Bone marrow (tissue), 2 donors: ENCODE measurements at regions not wholly inside any gene's neighbourhood (a gene's known extent, or its start where the extent isn't known, plus 50 kb on each side); places are given as distances from the start of the nearest gene placed in this dataset.

Experiments used
- DNase-seq, 2 donors: peaks; one replicate each; lab custom pipeline; 2025; lab: John Stamatoyannopoulos, UW

DNA sequence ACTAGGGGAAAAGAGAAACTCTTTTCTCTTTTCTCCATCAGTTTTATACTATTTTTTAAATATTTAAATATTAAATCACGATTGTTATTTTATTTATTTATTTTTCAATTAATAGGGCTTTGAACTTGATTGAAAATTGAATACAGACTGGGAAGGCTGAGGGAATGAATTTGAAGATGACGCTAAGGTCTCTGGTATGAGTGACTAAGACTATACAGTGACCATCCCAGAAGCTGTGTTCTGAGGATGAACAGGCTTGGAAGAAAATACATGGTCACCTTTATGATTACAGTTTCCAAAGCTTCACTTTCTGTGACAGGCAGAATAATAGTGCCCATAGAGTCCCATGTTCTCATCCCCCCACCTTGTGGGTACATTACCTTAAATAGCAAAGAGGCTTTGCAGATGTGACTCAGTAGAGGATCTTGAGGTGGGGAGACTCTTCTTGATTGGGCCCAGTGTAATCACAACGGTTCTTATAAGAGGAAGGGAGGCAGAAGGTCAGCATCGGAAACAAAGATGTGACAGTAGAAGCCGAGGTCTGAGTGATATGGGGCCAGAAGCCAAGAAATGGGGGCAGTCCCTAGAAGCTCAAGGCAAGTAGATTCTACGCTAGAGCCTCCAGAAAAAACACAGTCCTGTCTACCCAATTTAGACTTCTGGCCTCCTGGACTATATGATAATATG is 51.0 kb upstream of the LPP start:
- DNase-seq, result no peak

- DNase-seq, result no peak
Measured at GRCh38 chr3:188104050-188104449, 49.9 kb upstream of the LPP start.
